A549 (cell line): ENCODE measurements at regions not wholly inside any gene's neighbourhood (a gene's known extent, or its start where the extent isn't known, plus 50 kb on each side); places are given as distances from the start of the nearest gene placed in this dataset.

Experiments
- CTCF ChIP-seq: fragments of >200 bp; sonication (Bioruptor Twin); formaldehyde crosslinking; IDR thresholded peaks from 3 replicates; pipeline ENCODE4 v1.5.1; 2016
- KDM1A ChIP-seq: fragments of 200-600 bp; sonication (generic); IDR thresholded peaks from 2 replicates; pipeline ENCODE4 v1.6.1; 2016; ENCODE audit warnings: low read depth, mild to moderate bottlenecking
- POLR2A ChIP-seq: IDR thresholded peaks from 2 replicates; pipeline ENCODE4 v1.6.1; 2012; ENCODE audit warnings: mild to moderate bottlenecking, low read length

- TF ChIP-seq CTCF (no peak), KDM1A (no peak), POLR2A (no peak)
These were observed 202.6 kb downstream of the SIM1 start for GRCh38 chr6:100262086-100262485.
